ENCODE measurements at regions not wholly inside any gene's neighbourhood (a gene's known extent, or its start where the extent isn't known, plus 50 kb on each side); places are given as distances from the start of the nearest gene placed in this dataset.
A peak's percentile ranks its signal among the peaks of the same experiment; 100 is the strongest.

- intact Hi-C loops (cut with DNase I), result no loop called here
Observed at GRCh38 chr7:15780271-15780670, 93.8 kb upstream of the MEOX2 start.

GRCh38 chr7:15778191-15778590 is 91.7 kb upstream of the MEOX2 start:
- TF ChIP-seq, protein P1, sequence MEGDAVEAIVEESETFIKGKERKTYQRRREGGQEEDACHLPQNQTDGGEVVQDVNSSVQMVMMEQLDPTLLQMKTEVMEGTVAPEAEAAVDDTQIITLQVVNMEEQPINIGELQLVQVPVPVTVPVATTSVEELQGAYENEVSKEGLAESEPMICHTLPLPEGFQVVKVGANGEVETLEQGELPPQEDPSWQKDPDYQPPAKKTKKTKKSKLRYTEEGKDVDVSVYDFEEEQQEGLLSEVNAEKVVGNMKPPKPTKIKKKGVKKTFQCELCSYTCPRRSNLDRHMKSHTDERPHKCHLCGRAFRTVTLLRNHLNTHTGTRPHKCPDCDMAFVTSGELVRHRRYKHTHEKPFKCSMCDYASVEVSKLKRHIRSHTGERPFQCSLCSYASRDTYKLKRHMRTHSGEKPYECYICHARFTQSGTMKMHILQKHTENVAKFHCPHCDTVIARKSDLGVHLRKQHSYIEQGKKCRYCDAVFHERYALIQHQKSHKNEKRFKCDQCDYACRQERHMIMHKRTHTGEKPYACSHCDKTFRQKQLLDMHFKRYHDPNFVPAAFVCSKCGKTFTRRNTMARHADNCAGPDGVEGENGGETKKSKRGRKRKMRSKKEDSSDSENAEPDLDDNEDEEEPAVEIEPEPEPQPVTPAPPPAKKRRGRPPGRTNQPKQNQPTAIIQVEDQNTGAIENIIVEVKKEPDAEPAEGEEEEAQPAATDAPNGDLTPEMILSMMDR (IDR thresholded peaks at IDR 0.05), result no peak
- TF ChIP-seq POLR2A (IDR thresholded peaks at IDR 0.05) (no peak), POLR2AphosphoS5 (IDR thresholded peaks at IDR 0.05; ENCODE audit: insufficient read depth in 1 of 2, low read depth in 1 of 2) (no peak)
- H3K27ac ChIP-seq, result no peak overlapping the region

More at GRCh38 chr7:15780271-15780670, 93.8 kb upstream of the MEOX2 start:
- no peak for DNase-seq (ENCODE audit: extremely low spot score in 2 of 2)
- TF ChIP-seq POLR2A (IDR thresholded peaks at IDR 0.05), result no peak
- TF ChIP-seq POLR2AphosphoS5 (IDR thresholded peaks at IDR 0.05; ENCODE audit: insufficient read depth in 1 of 2, low read depth in 1 of 2), result no peak
- TF ChIP-seq, protein P1 (IDR thresholded peaks at IDR 0.05), result no peak
- Histone ChIP-seq H3K4me3 (no peak overlapping the region), H3K36me3 (no peaks in the 10 kb centered on the region), H3K4me1 (no peaks in the 10 kb centered on the region), H3K9me3 (no peaks in the 10 kb centered on the region), H3K27ac (no peak overlapping the region), H3K27me3 (no peaks in the 10 kb centered on the region)

DNA sequence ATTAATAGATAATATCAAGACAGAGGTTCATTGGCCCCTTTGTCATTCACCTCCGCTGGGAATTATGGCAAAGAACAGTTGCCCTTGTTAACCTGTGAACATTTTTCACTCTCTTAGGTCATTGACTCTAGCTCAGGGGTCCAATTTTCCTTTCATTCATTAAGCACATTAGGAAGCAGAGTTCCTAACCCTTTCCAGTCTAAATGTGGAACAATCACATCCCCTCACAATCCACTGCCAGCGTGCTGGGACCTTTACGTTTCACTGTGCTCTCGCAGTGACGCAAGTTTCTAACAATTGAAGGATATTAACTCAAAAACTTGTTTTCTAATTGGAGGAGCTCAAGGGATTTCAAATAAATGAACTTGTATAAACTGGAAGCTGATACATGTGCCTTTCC is 79.3 kb upstream of the MEOX2 start:
- Histone ChIP-seq H3K27ac (no peak overlapping the region), H3K4me1 (no peaks in the 10 kb centered on the region), H3K9me3 (no peaks in the 10 kb centered on the region), H3K4me3 (no peak overlapping the region), H3K27me3 (no peaks in the 10 kb centered on the region), H3K36me3 (no peaks in the 10 kb centered on the region)
- no peak for DNase-seq (ENCODE audit: extremely low spot score in 2 of 2)
- TF ChIP-seq, protein P1 (IDR thresholded peaks at IDR 0.05), result no peak
- TF ChIP-seq POLR2AphosphoS5 (IDR thresholded peaks at IDR 0.05; ENCODE audit: insufficient read depth in 1 of 2, low read depth in 1 of 2) (peak in 1 of 2 donors; percentile 32), POLR2A (IDR thresholded peaks at IDR 0.05) (no peak)
- intact Hi-C loops (cut with DNase I), result loop anchor here (5.0 kb wide), 1 partner anchor 78 kb away; the partner anchor contains the start of gene MEOX2

More at GRCh38 chr7:15778191-15778590, 91.7 kb upstream of the MEOX2 start:
- H3K27me3 ChIP-seq, result no peaks in the 10 kb centered on the region
- H3K9me3 ChIP-seq, result no peaks in the 10 kb centered on the region
- H3K4me3 ChIP-seq, result no peak overlapping the region
- no peaks in the 10 kb centered on the region for H3K36me3 ChIP-seq
- intact Hi-C loops (cut with DNase I), result no loop called here
- no peak for DNase-seq (ENCODE audit: extremely low spot score in 2 of 2)
- no peaks in the 10 kb centered on the region for H3K4me1 ChIP-seq

DNA sequence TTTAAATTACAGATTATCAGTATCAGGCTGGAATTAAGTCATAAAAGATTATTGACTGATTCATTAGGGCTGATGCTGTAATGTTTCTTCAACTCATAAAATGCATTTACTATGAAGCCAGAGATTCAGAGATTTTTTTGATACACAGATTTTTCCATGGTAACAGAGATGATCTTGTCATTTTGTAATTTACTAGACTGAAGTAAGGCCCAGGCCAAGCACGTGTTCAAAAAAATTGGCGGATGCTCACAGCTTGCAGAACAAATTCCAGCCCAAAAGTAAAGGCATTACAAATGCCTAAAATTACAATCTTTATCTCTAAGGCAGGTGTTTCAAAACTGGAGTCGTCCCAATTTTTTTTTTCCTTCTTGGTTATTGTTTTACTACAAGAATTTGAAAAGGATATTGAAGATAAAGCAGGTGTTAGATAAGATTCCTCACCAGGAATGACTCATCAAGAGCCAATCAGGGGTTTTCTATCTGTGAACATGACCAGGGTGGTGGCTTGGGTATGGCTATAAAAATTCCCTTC is 78.4 kb upstream of the MEOX2 start:
- Histone ChIP-seq H3K27ac (no peak overlapping the region), H3K36me3 (no peaks in the 10 kb centered on the region), H3K27me3 (no peaks in the 10 kb centered on the region), H3K9me3 (no peaks in the 10 kb centered on the region), H3K4me3 (no peak overlapping the region), H3K4me1 (no peaks in the 10 kb centered on the region)
- intact Hi-C loops (cut with DNase I), result loop anchor here (5.0 kb wide), 1 partner anchor 78 kb away; the partner anchor contains the start of gene MEOX2
- no peak for DNase-seq (ENCODE audit: extremely low spot score in 2 of 2)
- peak in 1 of 2 donors; percentile 48 for TF ChIP-seq POLR2AphosphoS5 (IDR thresholded peaks at IDR 0.05; ENCODE audit: insufficient read depth in 1 of 2, low read depth in 1 of 2)
- TF ChIP-seq, protein P1 (IDR thresholded peaks at IDR 0.05), result no peak

DNA sequence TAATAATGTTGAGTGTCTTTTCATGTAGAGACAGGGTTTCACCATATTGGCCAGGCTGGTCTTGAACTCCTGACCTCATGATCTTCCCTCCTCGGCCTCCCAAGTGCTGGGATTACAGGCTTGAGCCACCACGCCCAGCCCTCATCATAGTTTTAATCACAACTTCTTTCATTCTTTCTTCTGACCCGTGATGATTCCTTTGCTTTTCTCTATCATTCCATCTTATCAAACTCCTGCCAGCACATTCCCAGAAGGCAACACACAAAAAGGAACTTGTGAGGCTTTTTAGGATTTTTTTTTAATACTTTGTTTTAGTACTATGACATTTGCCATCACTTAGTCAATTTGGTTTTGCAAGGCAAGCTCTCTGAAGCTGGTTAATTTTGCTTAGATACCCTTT is 77.5 kb upstream of the MEOX2 start:
- no peak overlapping the region for H3K4me3 ChIP-seq
- H3K9me3 ChIP-seq, result no peaks in the 10 kb centered on the region
- no peaks in the 10 kb centered on the region for H3K4me1 ChIP-seq
- H3K27me3 ChIP-seq, result no peaks in the 10 kb centered on the region
- intact Hi-C loops (cut with DNase I), result no loop called here
- TF ChIP-seq POLR2AphosphoS5 (IDR thresholded peaks at IDR 0.05; ENCODE audit: insufficient read depth in 1 of 2, low read depth in 1 of 2) (no peak), POLR2A (IDR thresholded peaks at IDR 0.05) (no peak)
- TF ChIP-seq, protein P1 (IDR thresholded peaks at IDR 0.05), result no peak
- H3K36me3 ChIP-seq, result no peaks in the 10 kb centered on the region
- H3K27ac ChIP-seq, result no peak overlapping the region
- DNase-seq (ENCODE audit: extremely low spot score in 2 of 2), result no peak

All from vagina (tissue), 2 donors.